Cardiac fibroblast (primary cell): ENCODE measurements at regions not wholly inside any gene's neighbourhood (a gene's known extent, or its start where the extent isn't known, plus 50 kb on each side); places are given as distances from the start of the nearest gene placed in this dataset.

Experiments used
- DNase-seq, 2 donors: peaks; one replicate each; pipeline versions ENCODE4 v3.0.0 to v3.0.0-alpha.2; 2010; ENCODE audit warnings: low read depth in 2 of 2
- H3K4me3 ChIP-seq, 2 donors: replicated peaks in 1 of 2; 1 replicate in 1 of 2; 2 replicates in 1 of 2; pipeline ENCODE4 v1.5.1; 2011; ENCODE audit warnings: low read depth in 2 of 2, low read length in 2 of 2, mild to moderate bottlenecking in 2 of 2, moderate library complexity in 1 of 2
- CTCF ChIP-seq: IDR thresholded peaks from one replicate; pipeline ENCODE4 v1.5.1; 2011; ENCODE audit warnings: low read depth, mild to moderate bottlenecking, low read length, inconsistent platforms

- TF ChIP-seq CTCF: no peak
- no peak for DNase-seq
- no peak overlapping the region for H3K4me3 ChIP-seq
These were observed 52.3 kb upstream of the DISP3 start for GRCh38 chr1:11426617-11427016.

- no peak for TF ChIP-seq CTCF
- no peak for DNase-seq
These were observed 50.2 kb upstream of the DISP3 start for GRCh38 chr1:11428789-11429188.

More at GRCh38 chr1:11428789-11429188, 50.2 kb upstream of the DISP3 start:
- no peak overlapping the region for H3K4me3 ChIP-seq
